H9 (cell line): ENCODE measurements at regions not wholly inside any gene's neighbourhood (a gene's known extent, or its start where the extent isn't known, plus 50 kb on each side); places are given as distances from the start of the nearest gene placed in this dataset.

Experiments
- DNase-seq: peaks from one replicate; pipeline ENCODE4 v3.0.0-alpha.2; 2017
- H2AFZ ChIP-seq: one replicate; pipeline ENCODE4 v1.6.1; 2013; ENCODE audit warnings: mild to moderate bottlenecking, low read length, control low read depth, moderate library complexity
- H2AK5ac ChIP-seq: 2 replicates; pipeline ENCODE4 v1.6.1; 2013; ENCODE audit warnings: low read length, control low read depth, mixed read lengths; ENCODE audit not compliant: insufficient read length
- H2BK120ac ChIP-seq: one replicate; pipeline ENCODE4 v1.6.1; 2013; ENCODE audit warnings: low read depth, mild to moderate bottlenecking, low read length, control low read depth, inconsistent platforms; ENCODE audit not compliant: poor library complexity, severe bottlenecking
- H2BK12ac ChIP-seq: 2 replicates; pipeline ENCODE4 v1.6.1; 2013; ENCODE audit warnings: low read length, control low read depth, mixed read lengths, low read depth; ENCODE audit not compliant: insufficient read length
- H2BK15ac ChIP-seq: 2 replicates; pipeline ENCODE4 v1.6.1; 2013; ENCODE audit warnings: low read depth, low read length, control low read depth
- H2BK20ac ChIP-seq: one replicate; pipeline ENCODE4 v1.6.1; 2013; ENCODE audit warnings: low read depth, mild to moderate bottlenecking, low read length, control low read depth, inconsistent platforms; ENCODE audit not compliant: poor library complexity, severe bottlenecking
- H2BK5ac ChIP-seq: 2 replicates; pipeline ENCODE4 v1.6.1; 2013; ENCODE audit warnings: low read length, control low read depth, mixed read lengths; ENCODE audit not compliant: insufficient read length
- H3K14ac ChIP-seq: 2 replicates; pipeline ENCODE4 v1.6.1; 2013; ENCODE audit warnings: low read length, control low read depth; ENCODE audit not compliant: insufficient read depth
- H3K18ac ChIP-seq: 2 replicates; pipeline ENCODE4 v1.6.1; 2013; ENCODE audit warnings: low read depth, mild to moderate bottlenecking, mixed read lengths, low read length, control low read depth; ENCODE audit not compliant: insufficient read length
- H3K23ac ChIP-seq: 2 replicates; pipeline ENCODE4 v1.6.1; 2013; ENCODE audit warnings: low read length, control low read depth, mixed read lengths, low read depth; ENCODE audit not compliant: insufficient read length
- H3K23me2 ChIP-seq: 2 replicates; pipeline ENCODE4 v1.6.1; 2013; ENCODE audit warnings: low read depth, mild to moderate bottlenecking, mixed read lengths, low read length, control low read depth; ENCODE audit not compliant: insufficient read length, poor library complexity, severe bottlenecking
- H3K27ac ChIP-seq: 2 replicates; pipeline ENCODE4 v1.5.1; 2013; ENCODE audit warnings: low read length, control low read depth, mixed read lengths, low read depth; ENCODE audit not compliant: insufficient read length
- H3K27me3 ChIP-seq: 2 replicates; pipeline ENCODE4 v1.6.1; 2013; ENCODE audit warnings: low read length, control low read depth, inconsistent platforms; ENCODE audit not compliant: insufficient read depth
- H3K4ac ChIP-seq: 2 replicates; pipeline ENCODE4 v1.6.1; 2013; ENCODE audit warnings: low read depth, mild to moderate bottlenecking, control low read depth, inconsistent platforms, low read length, moderate library complexity
- H3K4me1 ChIP-seq: 2 replicates; pipeline ENCODE4 v1.6.1; 2013; ENCODE audit warnings: low read length, control low read depth, inconsistent platforms; ENCODE audit not compliant: insufficient read depth
- H3K4me2 ChIP-seq: 2 replicates; pipeline ENCODE4 v1.6.1; 2013; ENCODE audit warnings: low read length, control low read depth, mixed read lengths; ENCODE audit not compliant: insufficient read length, insufficient read depth
- H3K56ac ChIP-seq: 2 replicates; pipeline ENCODE4 v1.6.1; 2013; ENCODE audit warnings: low read depth, mild to moderate bottlenecking, mixed read lengths, low read length, control low read depth; ENCODE audit not compliant: insufficient read length
- H3K79me1 ChIP-seq: 2 replicates; pipeline ENCODE4 v1.6.1; 2013; ENCODE audit warnings: low read depth, mild to moderate bottlenecking, moderate library complexity, low read length, control low read depth, inconsistent platforms; ENCODE audit not compliant: insufficient read depth, poor library complexity, severe bottlenecking
- H3K79me2 ChIP-seq: 2 replicates; pipeline ENCODE4 v1.6.1; 2013; ENCODE audit warnings: low read length, control low read depth, inconsistent platforms; ENCODE audit not compliant: insufficient read depth
- H3K9ac ChIP-seq: 2 replicates; pipeline ENCODE4 v1.6.1; 2013; ENCODE audit warnings: low read length, control low read depth, mixed read lengths; ENCODE audit not compliant: insufficient read length; ENCODE audit errors: extremely low read depth
- H3K9me3 ChIP-seq: one replicate; pipeline ENCODE4 v1.6.1; 2013; ENCODE audit warnings: low read depth, low read length, inconsistent platforms; ENCODE audit not compliant: control insufficient read depth
- H3T11ph ChIP-seq: one replicate; pipeline ENCODE4 v1.6.1; 2013; ENCODE audit warnings: mild to moderate bottlenecking, low read length, control low read depth, inconsistent platforms
- H4K20me1 ChIP-seq: one replicate; pipeline ENCODE4 v1.6.1; 2013; ENCODE audit not compliant: control insufficient read depth, insufficient read length, insufficient read depth
- H4K5ac ChIP-seq: 2 replicates; pipeline ENCODE4 v1.6.1; 2013; ENCODE audit warnings: low read depth, mild to moderate bottlenecking, mixed read lengths, low read length, control low read depth; ENCODE audit not compliant: insufficient read length
- H4K8ac ChIP-seq: replicated peaks from 2 replicates; pipeline ENCODE4 v1.6.1; 2013; ENCODE audit warnings: low read length, control low read depth, mixed read lengths, low read depth; ENCODE audit not compliant: insufficient read length
- H4K91ac ChIP-seq: 2 replicates; pipeline ENCODE4 v1.6.1; 2013; ENCODE audit warnings: low read depth, mild to moderate bottlenecking, moderate library complexity, mixed read lengths, low read length, control low read depth; ENCODE audit not compliant: insufficient read length
- H3K27ac Mint-ChIP-seq, 3 experiments: 2 replicates in 2 of 3; 3 replicates in 1 of 3; pipeline ENCODE4 v1.8.0; 2020 to 2021; ENCODE audit warnings: mixed read lengths in 3 of 3, mild to moderate bottlenecking in 1 of 3, moderate library complexity in 1 of 3
- H3K27me3 Mint-ChIP-seq: 2 replicates; pipeline ENCODE4 v1.8.0; 2021; ENCODE audit warnings: low read depth, mild to moderate bottlenecking, moderate library complexity, mixed read lengths
- H3K36me3 Mint-ChIP-seq, 3 experiments: 2 replicates in 2 of 3; 3 replicates in 1 of 3; pipeline ENCODE4 v1.8.0; 2020 to 2021; ENCODE audit warnings: low read depth in 3 of 3, mixed read lengths in 3 of 3; ENCODE audit not compliant: insufficient read depth in 1 of 3
- H3K4me1 Mint-ChIP-seq, 2 experiments: 2 replicates each; pipeline ENCODE4 v1.8.0; 2020; ENCODE audit warnings: mixed read lengths in 2 of 2
- H3K4me3 Mint-ChIP-seq, 2 experiments: 2 replicates in 1 of 2; 3 replicates in 1 of 2; pipeline ENCODE4 v1.8.0; 2020 to 2021; ENCODE audit warnings: mild to moderate bottlenecking in 2 of 2, mixed read lengths in 2 of 2, moderate library complexity in 1 of 2
- H3K9me3 Mint-ChIP-seq, 2 experiments: 2 replicates in 1 of 2; 3 replicates in 1 of 2; pipeline ENCODE4 v1.8.0; 2020; ENCODE audit warnings: mild to moderate bottlenecking in 2 of 2, mixed read lengths in 2 of 2, moderate library complexity in 1 of 2
- WGBS: extraction: QIAGEN DNeasy Blood & Tissue Kit; methylation state at CpG from one replicate; pipeline ENCODE4 v1.1.7; 2013; ENCODE audit warnings: missing lambda C conversion rate, low lambda C conversion rate, mixed read lengths; ENCODE audit not compliant: insufficient read length; ENCODE audit errors: extremely low coverage; 5-methylcytosine and 5-hydroxymethylcytosine counted together
- TF ChIP-seq, protein P1 (sequence below): fragments of 200-600 bp; sonication (generic); conservative IDR thresholded peaks from 3 replicates; pipeline ENCODE4 v1.8.0; 2021; ENCODE audit warnings: antibody characterized with exemption, mild to moderate bottlenecking

DNA sequence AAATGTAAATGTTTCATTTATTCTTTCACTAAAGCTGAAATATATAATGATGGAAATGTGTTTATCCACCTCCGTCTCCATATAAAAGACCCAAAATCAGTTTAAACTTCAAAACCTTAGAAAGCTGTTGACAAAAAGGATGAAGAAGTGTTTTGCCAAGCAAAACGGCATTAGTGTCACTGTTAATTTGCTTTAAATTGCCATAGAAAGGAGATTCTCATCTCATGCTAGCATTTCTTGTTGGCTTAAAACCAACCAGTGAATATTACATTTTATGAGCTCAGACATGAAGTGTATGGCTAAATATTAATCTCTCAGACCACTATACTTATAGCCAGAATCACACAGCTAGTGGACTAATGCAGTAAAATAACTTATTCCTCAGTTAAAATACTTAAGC, 398.8 kb downstream of the KIF2B start:
- no peaks in the 10 kb centered on the region for H3K27me3 ChIP-seq
- TF ChIP-seq, protein P1, sequence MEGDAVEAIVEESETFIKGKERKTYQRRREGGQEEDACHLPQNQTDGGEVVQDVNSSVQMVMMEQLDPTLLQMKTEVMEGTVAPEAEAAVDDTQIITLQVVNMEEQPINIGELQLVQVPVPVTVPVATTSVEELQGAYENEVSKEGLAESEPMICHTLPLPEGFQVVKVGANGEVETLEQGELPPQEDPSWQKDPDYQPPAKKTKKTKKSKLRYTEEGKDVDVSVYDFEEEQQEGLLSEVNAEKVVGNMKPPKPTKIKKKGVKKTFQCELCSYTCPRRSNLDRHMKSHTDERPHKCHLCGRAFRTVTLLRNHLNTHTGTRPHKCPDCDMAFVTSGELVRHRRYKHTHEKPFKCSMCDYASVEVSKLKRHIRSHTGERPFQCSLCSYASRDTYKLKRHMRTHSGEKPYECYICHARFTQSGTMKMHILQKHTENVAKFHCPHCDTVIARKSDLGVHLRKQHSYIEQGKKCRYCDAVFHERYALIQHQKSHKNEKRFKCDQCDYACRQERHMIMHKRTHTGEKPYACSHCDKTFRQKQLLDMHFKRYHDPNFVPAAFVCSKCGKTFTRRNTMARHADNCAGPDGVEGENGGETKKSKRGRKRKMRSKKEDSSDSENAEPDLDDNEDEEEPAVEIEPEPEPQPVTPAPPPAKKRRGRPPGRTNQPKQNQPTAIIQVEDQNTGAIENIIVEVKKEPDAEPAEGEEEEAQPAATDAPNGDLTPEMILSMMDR: no peak
- H2BK12ac ChIP-seq: no peak overlapping the region
- H2BK5ac ChIP-seq: no peak overlapping the region
- H3K14ac ChIP-seq: no peak overlapping the region
- no peaks in the 10 kb centered on the region for H3K23me2 ChIP-seq
- H3T11ph ChIP-seq: no peak overlapping the region
- no peak overlapping the region for H2AFZ ChIP-seq
- no peaks in the 10 kb centered on the region; a peak in 1 of 7 replicates for H3K36me3 Mint-ChIP-seq
- H3K9me3 ChIP-seq: no peaks in the 10 kb centered on the region
- no peak overlapping the region for H3K27ac Mint-ChIP-seq
- H3K79me1 ChIP-seq: no peaks in the 10 kb centered on the region
- no peak overlapping the region for H2BK20ac ChIP-seq
- H3K4me3 Mint-ChIP-seq: no peak overlapping the region
- no peak for DNase-seq
- H2BK120ac ChIP-seq: no peak overlapping the region
- H3K27ac ChIP-seq: no peak overlapping the region
- no CpG with 5 or more reads among the region's 2 CpGs for WGBS
- H4K5ac ChIP-seq: no peak overlapping the region
- no peak overlapping the region for H3K56ac ChIP-seq
- H3K23ac ChIP-seq: no peak overlapping the region
- no peak overlapping the region for H4K8ac ChIP-seq
- H3K9me3 Mint-ChIP-seq: no peaks in the 10 kb centered on the region
- no peak overlapping the region for H3K4me2 ChIP-seq
- H2BK15ac ChIP-seq: no peak overlapping the region
- H4K91ac ChIP-seq: no peak overlapping the region
- H3K4me1 Mint-ChIP-seq: peaks cover 3% of the 10 kb centered on the region in 2 experiments; a peak in 1 of 4 replicates
- no peak overlapping the region for H3K18ac ChIP-seq
- no peaks in the 10 kb centered on the region for H4K20me1 ChIP-seq
- no peak overlapping the region for H2AK5ac ChIP-seq
- H3K79me2 ChIP-seq: no peaks in the 10 kb centered on the region; the same call in 1 of the 2 replicates
- H3K4ac ChIP-seq: no peak overlapping the region
- H3K4me1 ChIP-seq: no peaks in the 10 kb centered on the region; the same call in 1 of the 2 replicates
- H3K9ac ChIP-seq: no peak overlapping the region
- no peaks in the 10 kb centered on the region for H3K27me3 Mint-ChIP-seq
